Suprapubic skin (tissue), 4 donors: ENCODE measurements at regions not wholly inside any gene's neighbourhood (a gene's known extent, or its start where the extent isn't known, plus 50 kb on each side); places are given as distances from the start of the nearest gene placed in this dataset.
"Not testable (repeated sequence)": the region's sequence is repeated elsewhere in the genome, so short reads cannot be mapped to it uniquely, and the experiment has no call there.

Source experiments
- DNase-seq, 2 donors: peaks; one replicate each; pipeline ENCODE4 v3.0.0-alpha.2; 2019; ENCODE audit warnings: low spot score in 2 of 2
- H3K27ac ChIP-seq: fragments of 200-600 bp; sonication (generic); one replicate; pipeline ENCODE4 v1.5.1; 2019
- H3K27me3 ChIP-seq: fragments of 200-600 bp; sonication (generic); one replicate; pipeline ENCODE4 v1.5.1; 2019
- H3K36me3 ChIP-seq: fragments of 200-600 bp; sonication (generic); one replicate; pipeline ENCODE4 v1.5.1; 2019
- H3K4me1 ChIP-seq: fragments of 200-600 bp; sonication (generic); one replicate; pipeline ENCODE4 v1.5.1; 2019
- H3K4me3 ChIP-seq: fragments of 200-600 bp; sonication (generic); one replicate; pipeline ENCODE4 v1.5.1; 2019; ENCODE audit warnings: mild to moderate bottlenecking
- H3K9me3 ChIP-seq: fragments of 200-600 bp; sonication (generic); one replicate; pipeline ENCODE4 v1.5.1; 2019
- EP300 ChIP-seq: sonication (generic); formaldehyde crosslinking; IDR thresholded peaks from one replicate; pipeline ENCODE4 v1.6.1; 2017; ENCODE audit warnings: antibody characterized with exemption
- POLR2A ChIP-seq, 2 donors: fragments of 450-650 bp; IDR thresholded peaks; one replicate each; pipeline ENCODE4 v1.6.1; 2017; ENCODE audit warnings: antibody characterized with exemption in 2 of 2, mild to moderate bottlenecking in 2 of 2, moderate library complexity in 2 of 2
- POLR2AphosphoS5 ChIP-seq, 3 donors: sonication (generic); formaldehyde crosslinking; IDR thresholded peaks; one replicate each; pipeline ENCODE4 v1.6.1; 2017; ENCODE audit warnings: antibody characterized with exemption in 3 of 3
- WGBS: methylation state at CpG from one replicate; pipeline ENCODE4 v1.1.5; 2018; 5-methylcytosine and 5-hydroxymethylcytosine counted together
- TF ChIP-seq, protein P1 (sequence below), 2 donors: fragments of 200-600 bp in 1 of 2; fragments of 450-650 bp in 1 of 2; sonication (generic) in 1 of 2; IDR thresholded peaks; one replicate each; pipeline ENCODE4 v1.5.1; 2016 to 2019; ENCODE audit warnings: antibody characterized with exemption in 2 of 2, mild to moderate bottlenecking in 1 of 2, moderate library complexity in 1 of 2

DNA sequence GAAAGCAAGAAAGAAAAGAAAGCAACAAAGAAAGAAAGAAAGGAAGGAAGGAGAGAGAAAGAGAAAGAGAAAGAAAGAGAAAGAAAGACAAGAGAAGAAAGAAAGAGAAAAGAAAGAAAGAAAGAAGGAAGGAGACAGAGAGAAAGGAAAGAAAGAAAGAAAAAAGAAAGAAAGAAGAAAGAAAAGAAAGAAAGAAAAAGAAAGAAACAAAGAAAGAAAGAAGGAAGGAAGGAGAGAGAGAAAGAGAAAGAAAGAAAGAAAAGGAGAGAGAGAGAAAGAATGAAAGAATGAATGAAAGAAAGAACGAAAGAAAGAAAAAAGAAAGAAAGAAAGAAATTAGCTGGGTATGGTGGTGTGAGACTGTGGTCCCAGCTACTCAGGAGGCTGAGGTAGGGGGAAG, 400.1 kb upstream of the MDGA2 start:
- no peak for DNase-seq
- Histone ChIP-seq H3K4me1 (no peaks in the 10 kb centered on the region), H3K9me3 (no peaks in the 10 kb centered on the region), H3K4me3 (no peak overlapping the region), H3K27ac (no peak overlapping the region), H3K36me3 (no peaks in the 10 kb centered on the region), H3K27me3 (no peaks in the 10 kb centered on the region)
- 90% methylated on average over 1 of the region's 1 CpG for WGBS
- no peak for TF ChIP-seq POLR2AphosphoS5 (IDR thresholded peaks at IDR 0.05)
- TF ChIP-seq, protein P1, sequence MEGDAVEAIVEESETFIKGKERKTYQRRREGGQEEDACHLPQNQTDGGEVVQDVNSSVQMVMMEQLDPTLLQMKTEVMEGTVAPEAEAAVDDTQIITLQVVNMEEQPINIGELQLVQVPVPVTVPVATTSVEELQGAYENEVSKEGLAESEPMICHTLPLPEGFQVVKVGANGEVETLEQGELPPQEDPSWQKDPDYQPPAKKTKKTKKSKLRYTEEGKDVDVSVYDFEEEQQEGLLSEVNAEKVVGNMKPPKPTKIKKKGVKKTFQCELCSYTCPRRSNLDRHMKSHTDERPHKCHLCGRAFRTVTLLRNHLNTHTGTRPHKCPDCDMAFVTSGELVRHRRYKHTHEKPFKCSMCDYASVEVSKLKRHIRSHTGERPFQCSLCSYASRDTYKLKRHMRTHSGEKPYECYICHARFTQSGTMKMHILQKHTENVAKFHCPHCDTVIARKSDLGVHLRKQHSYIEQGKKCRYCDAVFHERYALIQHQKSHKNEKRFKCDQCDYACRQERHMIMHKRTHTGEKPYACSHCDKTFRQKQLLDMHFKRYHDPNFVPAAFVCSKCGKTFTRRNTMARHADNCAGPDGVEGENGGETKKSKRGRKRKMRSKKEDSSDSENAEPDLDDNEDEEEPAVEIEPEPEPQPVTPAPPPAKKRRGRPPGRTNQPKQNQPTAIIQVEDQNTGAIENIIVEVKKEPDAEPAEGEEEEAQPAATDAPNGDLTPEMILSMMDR (IDR thresholded peaks at IDR 0.05) = no peak
- no peak for TF ChIP-seq POLR2A (IDR thresholded peaks at IDR 0.05)
- TF ChIP-seq EP300 = no peak

DNA sequence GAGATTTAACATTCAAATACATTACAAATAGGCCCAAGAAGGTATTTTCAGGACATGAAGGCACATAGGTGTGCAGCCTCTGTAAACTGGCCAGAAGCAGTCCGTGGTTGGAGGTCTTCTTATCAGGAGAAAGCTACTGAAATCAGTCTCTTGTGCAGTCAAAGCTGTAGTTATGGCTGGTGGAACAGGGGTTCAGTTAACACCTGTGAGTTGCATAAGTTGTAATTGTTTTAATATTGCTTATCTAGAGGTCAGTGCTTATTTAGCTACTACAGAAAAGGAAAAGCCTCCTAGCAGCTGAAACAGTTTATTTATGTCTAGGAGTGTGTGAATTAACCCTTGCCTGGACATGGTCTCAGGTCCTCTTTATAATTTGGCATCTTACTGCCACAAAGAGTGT, 377.6 kb upstream of the MDGA2 start:
- WGBS = 23% methylated on average over 1 of the region's 1 CpG
- TF ChIP-seq POLR2AphosphoS5 (IDR thresholded peaks at IDR 0.05) (no peak), EP300 (no peak), POLR2A (IDR thresholded peaks at IDR 0.05) (no peak)
- TF ChIP-seq, protein P1 (IDR thresholded peaks at IDR 0.05) = no peak
- H3K27me3 ChIP-seq = no peaks in the 10 kb centered on the region
- no peaks in the 10 kb centered on the region for H3K4me1 ChIP-seq
- H3K9me3 ChIP-seq = no peaks in the 10 kb centered on the region
- H3K27ac ChIP-seq = no peak overlapping the region
- H3K36me3 ChIP-seq = no peaks in the 10 kb centered on the region
- H3K4me3 ChIP-seq = no peak overlapping the region
- DNase-seq = no peak

DNA sequence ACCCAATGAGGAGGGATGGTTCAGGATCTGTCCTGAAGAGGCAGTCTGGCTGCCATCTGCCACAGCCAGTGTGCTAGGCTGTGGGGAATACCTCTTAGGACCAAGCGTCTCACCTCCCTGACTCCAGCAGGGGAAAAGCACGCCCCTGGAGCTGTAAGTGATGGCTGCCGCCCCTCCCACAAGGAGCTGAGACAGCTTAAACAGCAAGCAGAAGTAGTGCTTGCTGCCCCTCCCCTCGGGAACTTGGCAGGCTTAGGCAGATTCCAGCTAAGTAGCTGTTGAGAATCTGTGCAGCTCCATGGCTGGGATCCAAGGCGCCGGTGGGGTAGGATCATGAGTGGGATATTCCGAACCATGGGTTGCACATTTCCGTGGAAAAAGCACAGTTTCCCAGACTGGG, 360.4 kb upstream of the MDGA2 start:
- WGBS = 41% methylated on average over 5 of the region's 8 CpGs
- TF ChIP-seq, protein P1 (IDR thresholded peaks at IDR 0.05) = no peak
- TF ChIP-seq POLR2AphosphoS5 (IDR thresholded peaks at IDR 0.05) (no peak), EP300 (no peak), POLR2A (IDR thresholded peaks at IDR 0.05) (no peak)
- Histone ChIP-seq H3K9me3 (peaks cover 4% of the 10 kb centered on the region), H3K36me3 (no peaks in the 10 kb centered on the region), H3K4me3 (no peak overlapping the region), H3K27me3 (no peaks in the 10 kb centered on the region), H3K27ac (no peak overlapping the region), H3K4me1 (no peaks in the 10 kb centered on the region)
- DNase-seq = no peak

DNA sequence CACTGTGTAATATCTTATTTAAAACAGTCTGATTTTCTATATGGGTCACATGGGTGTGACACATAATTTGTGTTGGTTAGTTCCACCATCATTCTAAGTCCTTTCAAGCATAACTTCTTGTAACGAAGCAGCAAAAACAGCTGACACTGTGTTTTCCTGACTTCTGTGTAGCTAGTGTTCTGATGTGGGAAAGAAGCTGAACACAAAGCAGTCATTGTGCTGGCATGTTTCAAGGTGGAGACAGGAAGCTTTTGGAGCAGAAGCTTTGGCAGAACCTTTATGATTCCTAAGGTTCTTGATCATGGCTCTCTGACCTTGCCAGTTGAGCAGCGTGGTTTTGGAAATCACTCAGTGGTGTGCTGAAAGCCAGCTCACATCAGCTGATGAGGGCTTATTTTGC, 351.7 kb upstream of the MDGA2 start:
- 81% methylated on average over 2 of the region's 2 CpGs for WGBS

DNA sequence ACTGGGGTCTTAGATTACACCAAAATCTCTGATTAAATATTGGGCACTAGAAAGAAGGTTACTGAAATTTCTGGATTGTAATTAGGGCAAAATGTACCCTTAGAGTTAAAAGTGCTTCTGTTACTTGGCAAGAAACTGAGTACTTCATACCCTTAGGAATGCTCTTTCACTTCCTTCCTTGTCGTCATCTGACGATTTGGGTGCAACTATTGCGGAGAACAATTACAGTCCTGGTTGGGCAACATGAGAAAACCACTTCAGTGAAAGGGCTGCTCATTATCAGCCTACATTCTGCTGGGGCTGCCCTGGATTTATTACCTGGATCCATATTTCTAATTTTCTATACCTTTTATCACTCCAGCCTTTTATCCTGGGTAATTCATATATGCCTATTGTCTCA, 348.5 kb upstream of the MDGA2 start:
- no peak overlapping the region for H3K4me3 ChIP-seq
- DNase-seq = no peak
- 49% methylated on average over 3 of the region's 3 CpGs for WGBS
- H3K27me3 ChIP-seq = no peaks in the 10 kb centered on the region
- H3K4me1 ChIP-seq = no peaks in the 10 kb centered on the region
- H3K36me3 ChIP-seq = no peaks in the 10 kb centered on the region
- no peak overlapping the region for H3K27ac ChIP-seq
- peaks cover under 1% of the 10 kb centered on the region for H3K9me3 ChIP-seq
- TF ChIP-seq, protein P1 (IDR thresholded peaks at IDR 0.05) = no peak
- TF ChIP-seq EP300 (no peak), POLR2A (IDR thresholded peaks at IDR 0.05) (no peak), POLR2AphosphoS5 (IDR thresholded peaks at IDR 0.05) (no peak)

More for the DNA sequence above, 351.7 kb upstream of the MDGA2 start:
- Histone ChIP-seq H3K9me3 (peaks cover 7% of the 10 kb centered on the region), H3K27ac (no peak overlapping the region), H3K36me3 (no peaks in the 10 kb centered on the region), H3K27me3 (no peaks in the 10 kb centered on the region), H3K4me1 (no peaks in the 10 kb centered on the region), H3K4me3 (no peak overlapping the region)
- TF ChIP-seq POLR2A (IDR thresholded peaks at IDR 0.05) (no peak), EP300 (no peak), POLR2AphosphoS5 (IDR thresholded peaks at IDR 0.05) (no peak)
- TF ChIP-seq, protein P1 (IDR thresholded peaks at IDR 0.05) = no peak
- no peak for DNase-seq

DNA sequence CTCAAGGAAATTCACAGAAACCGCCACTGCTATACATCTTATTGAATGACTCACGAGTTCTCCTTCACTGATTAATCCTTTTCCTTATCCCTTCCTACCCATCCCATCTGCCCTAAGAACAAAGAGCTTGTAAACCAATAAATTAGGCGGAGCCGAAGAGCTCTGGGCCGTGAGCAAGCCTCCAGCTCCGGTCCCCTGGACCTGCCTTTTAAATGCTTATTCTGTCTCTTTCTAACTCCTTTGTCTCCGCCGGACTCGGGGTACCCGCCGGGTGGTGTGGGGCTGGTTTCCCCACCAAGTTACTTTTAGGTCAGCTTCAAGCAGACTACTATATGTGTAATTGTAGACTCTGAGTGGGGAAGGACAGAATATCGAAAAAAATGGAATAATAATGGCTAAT, 336.1 kb upstream of the MDGA2 start:
- DNase-seq, H3K36me3 ChIP-seq: not testable (repeated sequence)
- 41% methylated on average over 12 of the region's 12 CpGs for WGBS

More for the DNA sequence above, 336.1 kb upstream of the MDGA2 start:
- not testable (repeated sequence) for H3K4me1 ChIP-seq, H3K4me3 ChIP-seq, H3K9me3 ChIP-seq, H3K27ac ChIP-seq, H3K27me3 ChIP-seq
